ENCODE measurements at regions not wholly inside any gene's neighbourhood (a gene's known extent, or its start where the extent isn't known, plus 50 kb on each side); places are given as distances from the start of the nearest gene placed in this dataset.

GRCh38 chrX:78496483-78496882, 162.6 kb downstream of the RTL3 start:
- H3K9me3 ChIP-seq (ENCODE audit: control insufficient read depth, insufficient read depth, low read depth, low read length), result no peaks in the 10 kb centered on the region
- intact Hi-C loops (cut with micrococcal nuclease; ENCODE audit: unreplicated experiment), result no loop called here
- DNase-seq (ENCODE audit: low read depth, low spot score) (no peak), ATAC-seq (no peak)
- TF ChIP-seq CTCF (IDR thresholded peaks at IDR 0.05), result no peak
- no peak for TF ChIP-seq REST (IDR thresholded peaks at IDR 0.05; ENCODE audit: insufficient read depth in 1 of 2, low read depth in 2 of 2, low read length in 1 of 2)
- TF ChIP-seq TCF7L2 (IDR thresholded peaks at IDR 0.05; ENCODE audit: low read depth, low read length), result no peak
- no peak for TF ChIP-seq POLR2AphosphoS5 (IDR thresholded peaks at IDR 0.05; ENCODE audit: low read depth, low read length)
- TF ChIP-seq SIN3A (IDR thresholded peaks at IDR 0.05; ENCODE audit: borderline replicate concordance, insufficient read depth, low read depth, low read length), result no peak
- no peak overlapping the region for H3K4me3 ChIP-seq (ENCODE audit: low read depth in 2 of 2, low read length in 2 of 2)
- no peak overlapping the region for H3K27ac ChIP-seq (ENCODE audit: low read length)
- in situ Hi-C loops (cut with HindIII; ENCODE audit: low pct_unique_long_range_greater_than_20kb, low sequenced_read_pairs), result no loop called here
- POLR2A ChIA-PET, result no interaction called here
- H3K36me3 ChIP-seq (ENCODE audit: control insufficient read depth, insufficient read depth, low read length), result no peaks in the 10 kb centered on the region
- CTCF ChIA-PET, result no interaction called here
- H3K27me3 ChIP-seq (ENCODE audit: control insufficient read depth, insufficient read depth, low read length), result no peaks in the 10 kb centered on the region
- no peaks in the 10 kb centered on the region for H3K4me1 ChIP-seq (ENCODE audit: control insufficient read depth, insufficient read depth, low read length)
- no TSS peak for BruUV-seq (replicated peaks)

- no peak for TF ChIP-seq POLR2AphosphoS5 (IDR thresholded peaks at IDR 0.05; ENCODE audit: low read depth, low read length)
- no peak for TF ChIP-seq TCF7L2 (IDR thresholded peaks at IDR 0.05; ENCODE audit: low read depth, low read length)
- no peak for TF ChIP-seq SIN3A (IDR thresholded peaks at IDR 0.05; ENCODE audit: borderline replicate concordance, insufficient read depth, low read depth, low read length)
- TF ChIP-seq REST (IDR thresholded peaks at IDR 0.05; ENCODE audit: insufficient read depth in 1 of 2, low read depth in 2 of 2, low read length in 1 of 2), result no peak
- TF ChIP-seq CTCF (IDR thresholded peaks at IDR 0.05), result no peak
- in situ Hi-C loops (cut with HindIII; ENCODE audit: low pct_unique_long_range_greater_than_20kb, low sequenced_read_pairs), result no loop called here
- BruUV-seq (replicated peaks), result no TSS peak
These were observed 165.8 kb upstream of the CYSLTR1 start for GRCh38 chrX:78493180-78493579.

More at GRCh38 chrX:78493180-78493579, 165.8 kb upstream of the CYSLTR1 start:
- Histone ChIP-seq H3K27me3 (ENCODE audit: control insufficient read depth, insufficient read depth, low read length) (no peaks in the 10 kb centered on the region), H3K4me1 (ENCODE audit: control insufficient read depth, insufficient read depth, low read length) (no peaks in the 10 kb centered on the region), H3K4me3 (ENCODE audit: low read depth in 2 of 2, low read length in 2 of 2) (no peak overlapping the region), H3K27ac (ENCODE audit: low read length) (no peak overlapping the region), H3K9me3 (ENCODE audit: control insufficient read depth, insufficient read depth, low read depth, low read length) (no peaks in the 10 kb centered on the region), H3K36me3 (ENCODE audit: control insufficient read depth, insufficient read depth, low read length) (no peaks in the 10 kb centered on the region)
- ChIA-PET CTCF (no interaction called here), POLR2A (no interaction called here)
- ATAC-seq (no peak), DNase-seq (ENCODE audit: low read depth, low spot score) (no peak)
- intact Hi-C loops (cut with micrococcal nuclease; ENCODE audit: unreplicated experiment), result no loop called here
